ENCODE measurements at regions not wholly inside any gene's neighbourhood (a gene's known extent, or its start where the extent isn't known, plus 50 kb on each side); places are given as distances from the start of the nearest gene placed in this dataset.

DNA sequence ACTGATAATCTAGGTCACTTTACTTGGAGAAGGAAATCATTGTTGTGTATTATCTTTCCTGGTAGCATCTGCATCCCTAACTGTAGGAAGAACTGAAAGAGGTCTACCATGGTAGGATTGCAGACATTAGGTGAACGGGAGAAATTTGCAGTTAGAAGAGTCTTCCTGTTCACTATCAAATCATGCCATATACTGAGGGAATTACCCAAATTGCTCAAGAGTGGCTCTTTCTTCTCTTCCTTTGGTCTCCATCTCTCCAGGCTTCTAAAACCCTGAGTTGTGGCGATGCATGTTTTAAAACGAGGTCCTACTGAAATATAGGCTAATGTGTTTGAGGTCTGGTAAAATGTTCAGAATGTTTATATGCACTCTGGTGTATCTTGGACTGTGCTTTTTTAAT is 85.3 kb upstream of the HK2 start:
- no TSS peak for BruUV-seq (replicated peaks)
- Mint-ChIP-seq H3K4me1 (ENCODE audit: low read depth, unreplicated experiment) (peaks cover 18% of the 10 kb centered on the region), H3K9me3 (ENCODE audit: low read depth, unreplicated experiment) (no peaks in the 10 kb centered on the region), H3K27ac (ENCODE audit: unreplicated experiment) (no peak overlapping the region), H3K27me3 (ENCODE audit: unreplicated experiment) (no peaks in the 10 kb centered on the region), H3K36me3 (ENCODE audit: insufficient read depth, unreplicated experiment) (no peaks in the 10 kb centered on the region), H3K4me3 (ENCODE audit: low read depth, unreplicated experiment) (no peak overlapping the region)
- CTCF ChIA-PET, result no interaction called here
- TF ChIP-seq CTCF (IDR thresholded peaks at IDR 0.05; ENCODE audit: unreplicated experiment), result no peak
- intact Hi-C loops (cut with micrococcal nuclease; ENCODE audit: unreplicated experiment), result no loop called here
- no peak for DNase-seq

GRCh38 chr2:74749432-74749831 is 84.5 kb upstream of the HK2 start:
- DNase-seq, result no peak
- Mint-ChIP-seq H3K4me3 (ENCODE audit: low read depth, unreplicated experiment) (no peak overlapping the region), H3K36me3 (ENCODE audit: insufficient read depth, unreplicated experiment) (no peaks in the 10 kb centered on the region), H3K27ac (ENCODE audit: unreplicated experiment) (no peak overlapping the region), H3K4me1 (ENCODE audit: low read depth, unreplicated experiment) (peaks cover 18% of the 10 kb centered on the region), H3K27me3 (ENCODE audit: unreplicated experiment) (no peaks in the 10 kb centered on the region), H3K9me3 (ENCODE audit: low read depth, unreplicated experiment) (no peaks in the 10 kb centered on the region)
- no TSS peak for BruUV-seq (replicated peaks)
- no peak for TF ChIP-seq CTCF (IDR thresholded peaks at IDR 0.05; ENCODE audit: unreplicated experiment)
- intact Hi-C loops (cut with micrococcal nuclease; ENCODE audit: unreplicated experiment), result no loop called here
- CTCF ChIA-PET, result interaction anchor here (0.5 kb wide), 1 partner anchor 90 kb away, joined by 3 read pairs; no protein-coding TSS in a partner anchor

DNA sequence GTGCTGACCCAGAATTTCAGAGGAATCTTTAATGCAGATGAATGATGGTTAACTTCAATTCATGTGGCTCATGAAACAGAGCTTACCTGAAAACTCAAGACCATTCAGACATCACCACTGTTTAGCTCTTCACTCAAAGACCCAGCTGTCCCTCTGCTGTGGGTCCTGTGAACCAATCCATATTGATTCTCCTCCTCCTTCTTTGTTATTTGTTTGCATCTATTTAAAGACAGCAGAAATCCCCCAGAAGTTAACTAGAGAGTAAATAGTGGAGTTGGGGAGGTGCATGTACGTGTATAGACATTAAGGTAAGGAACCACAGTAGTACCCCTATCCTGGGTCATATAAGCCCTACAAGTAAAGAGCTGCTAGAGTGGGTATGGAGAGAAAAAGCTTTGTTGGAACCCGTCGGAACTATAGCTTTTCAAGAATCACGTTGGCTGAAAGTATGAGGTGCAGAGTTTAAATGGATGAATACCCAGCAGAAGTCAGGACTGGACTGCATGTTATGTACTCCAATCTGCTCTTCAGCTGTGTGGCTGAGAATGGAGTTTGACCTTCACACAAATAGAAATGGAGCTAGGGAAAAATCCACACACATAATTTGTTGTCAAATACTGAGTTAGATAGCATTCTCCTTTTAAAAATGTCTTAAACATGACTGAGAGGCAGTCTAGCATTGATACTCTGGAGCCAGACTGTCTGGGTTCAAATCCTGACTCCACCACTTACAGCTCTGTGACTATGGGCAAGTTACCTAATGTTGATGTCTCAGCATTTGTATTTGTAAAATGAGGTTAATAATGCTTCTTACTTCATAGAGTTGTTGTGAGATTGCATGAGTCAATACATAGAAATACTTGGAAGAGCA is 81.7 kb upstream of the HK2 start:
- BruUV-seq (replicated peaks), result no TSS peak
- TF ChIP-seq CTCF (IDR thresholded peaks at IDR 0.05; ENCODE audit: unreplicated experiment), result no peak
- H3K27me3 Mint-ChIP-seq (ENCODE audit: unreplicated experiment), result no peaks in the 10 kb centered on the region
- no peak overlapping the region for H3K4me3 Mint-ChIP-seq (ENCODE audit: low read depth, unreplicated experiment)
- intact Hi-C loops (cut with micrococcal nuclease; ENCODE audit: unreplicated experiment), result no loop called here
- peaks cover 3% of the 10 kb centered on the region for H3K9me3 Mint-ChIP-seq (ENCODE audit: low read depth, unreplicated experiment)
- H3K36me3 Mint-ChIP-seq (ENCODE audit: insufficient read depth, unreplicated experiment), result peaks cover 5% of the 10 kb centered on the region
- H3K27ac Mint-ChIP-seq (ENCODE audit: unreplicated experiment), result no peak overlapping the region
- DNase-seq, result no peak
- H3K4me1 Mint-ChIP-seq (ENCODE audit: low read depth, unreplicated experiment), result peaks cover 20% of the 10 kb centered on the region
- CTCF ChIA-PET, result no interaction called here

DNA sequence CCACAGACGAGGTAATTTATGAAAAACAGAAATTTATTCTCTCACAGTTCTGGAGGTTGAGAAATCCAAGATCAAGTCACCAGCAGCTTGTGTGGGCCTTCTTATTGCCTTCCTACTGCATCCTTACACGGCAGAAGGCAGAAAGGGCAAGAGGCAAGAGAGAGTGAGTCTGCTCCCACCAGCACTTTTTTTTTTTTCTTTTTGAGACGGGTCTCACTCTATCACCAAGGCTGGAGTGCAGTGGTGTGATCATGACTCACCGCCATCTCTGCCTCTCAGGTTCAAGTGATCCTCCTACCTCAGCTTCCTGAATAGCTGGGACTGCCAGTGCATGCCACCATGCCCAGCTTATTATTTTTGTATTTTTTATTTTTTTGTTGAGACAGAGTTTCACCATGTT is 78.5 kb upstream of the HK2 start:
- H3K4me1 Mint-ChIP-seq (ENCODE audit: low read depth, unreplicated experiment), result peaks cover 20% of the 10 kb centered on the region
- no peak for TF ChIP-seq CTCF (IDR thresholded peaks at IDR 0.05; ENCODE audit: unreplicated experiment)
- intact Hi-C loops (cut with micrococcal nuclease; ENCODE audit: unreplicated experiment), result loop anchor here (5.0 kb wide), 1 partner anchor 38 kb away; no protein-coding TSS in a partner anchor
- no peaks in the 10 kb centered on the region for H3K27me3 Mint-ChIP-seq (ENCODE audit: unreplicated experiment)
- H3K9me3 Mint-ChIP-seq (ENCODE audit: low read depth, unreplicated experiment), result peaks cover 3% of the 10 kb centered on the region
- no peak overlapping the region for H3K4me3 Mint-ChIP-seq (ENCODE audit: low read depth, unreplicated experiment)
- DNase-seq, result peak; percentile 21
- CTCF ChIA-PET, result no interaction called here
- H3K36me3 Mint-ChIP-seq (ENCODE audit: insufficient read depth, unreplicated experiment), result peaks cover 5% of the 10 kb centered on the region
- BruUV-seq (replicated peaks), result no TSS peak
- no peak overlapping the region for H3K27ac Mint-ChIP-seq (ENCODE audit: unreplicated experiment)

Data from Calu3 (cell line).